ENCODE measurements at regions not wholly inside any gene's neighbourhood (a gene's known extent, or its start where the extent isn't known, plus 50 kb on each side); places are given as distances from the start of the nearest gene placed in this dataset.

GRCh38 chr2:236393101-236393500 is 128.9 kb upstream of the ASB18 start:
- no peak for TF ChIP-seq CTCF (IDR thresholded peaks at IDR 0.05)
- TF ChIP-seq POLR2A (IDR thresholded peaks at IDR 0.05), result no peak

All from sigmoid colon (tissue), 3 donors.